Brain pericyte (primary cell): ENCODE measurements at regions not wholly inside any gene's neighbourhood (a gene's known extent, or its start where the extent isn't known, plus 50 kb on each side); places are given as distances from the start of the nearest gene placed in this dataset.
"Not testable (repeated sequence)": the region's sequence is repeated elsewhere in the genome, so short reads cannot be mapped to it uniquely, and the experiment has no call there.

Experiments
- DNase-seq: peaks from one replicate; pipeline ENCODE4 v3.0.0-alpha.2; 2012; ENCODE audit warnings: low read depth, low spot score

DNA sequence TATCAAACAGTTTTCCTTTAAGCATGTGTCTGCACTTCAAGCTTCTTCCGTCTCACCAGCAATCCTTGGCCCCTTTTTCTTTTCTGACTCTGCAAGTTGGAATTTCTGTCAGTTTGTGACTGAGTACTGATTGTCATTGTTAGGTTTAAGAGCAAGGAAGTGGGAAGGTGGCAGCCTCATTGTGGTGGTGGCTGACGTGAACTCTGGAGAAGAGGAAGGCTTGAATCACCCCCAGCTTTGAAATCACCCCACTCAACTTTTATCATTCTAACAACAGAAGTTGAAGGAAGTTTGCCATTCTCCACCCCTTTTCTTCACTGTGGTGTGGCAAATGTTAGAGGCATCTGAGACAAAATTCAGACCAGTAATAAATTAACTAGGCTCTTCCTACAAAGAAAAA, 231.6 kb upstream of the AGTR1 start:
- no peak for DNase-seq

- DNase-seq: no peak
These were observed 230.5 kb upstream of the AGTR1 start for GRCh38 chr3:148466980-148467740.

GRCh38 chr3:148477375-148477774, 220.3 kb upstream of the AGTR1 start:
- no peak for DNase-seq

DNA sequence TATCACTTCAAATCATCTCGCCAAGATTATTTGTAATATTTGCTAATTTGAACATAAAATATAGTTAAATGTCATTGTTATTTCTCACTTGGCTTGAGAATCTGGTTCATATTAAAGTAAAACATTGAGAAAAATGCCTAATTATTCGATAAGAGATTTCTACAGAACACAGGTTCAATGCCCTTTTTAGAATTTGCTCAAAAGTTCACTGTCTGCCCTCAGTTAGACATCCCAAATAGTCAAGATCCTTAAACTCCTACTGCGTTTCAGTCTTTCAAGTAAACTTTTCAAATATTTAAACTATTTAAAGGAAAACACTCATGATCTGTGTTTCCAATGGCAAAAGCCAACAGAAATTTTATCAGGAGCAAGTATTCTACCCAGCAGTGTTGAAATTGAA, 204.1 kb upstream of the AGTR1 start:
- DNase-seq: no peak

DNA sequence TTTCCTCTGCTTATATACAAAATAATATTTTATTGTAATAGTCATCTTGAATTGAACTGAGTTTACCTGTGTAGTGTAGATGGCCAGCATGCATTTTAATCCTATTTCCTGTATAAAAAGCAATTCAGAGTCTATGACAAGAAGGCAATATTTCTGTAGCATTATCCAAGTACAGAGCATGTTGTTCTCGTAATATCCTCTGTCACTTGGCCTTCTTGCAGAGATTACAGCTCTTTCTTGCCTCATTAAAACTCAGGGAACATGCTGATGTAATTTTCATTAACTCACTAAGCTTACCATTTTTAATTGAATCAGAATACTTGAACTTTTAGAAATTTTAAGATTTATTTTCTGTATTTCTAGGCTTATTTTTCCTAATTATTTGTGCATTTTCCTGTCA, 203.3 kb upstream of the AGTR1 start:
- DNase-seq: no peak

DNA sequence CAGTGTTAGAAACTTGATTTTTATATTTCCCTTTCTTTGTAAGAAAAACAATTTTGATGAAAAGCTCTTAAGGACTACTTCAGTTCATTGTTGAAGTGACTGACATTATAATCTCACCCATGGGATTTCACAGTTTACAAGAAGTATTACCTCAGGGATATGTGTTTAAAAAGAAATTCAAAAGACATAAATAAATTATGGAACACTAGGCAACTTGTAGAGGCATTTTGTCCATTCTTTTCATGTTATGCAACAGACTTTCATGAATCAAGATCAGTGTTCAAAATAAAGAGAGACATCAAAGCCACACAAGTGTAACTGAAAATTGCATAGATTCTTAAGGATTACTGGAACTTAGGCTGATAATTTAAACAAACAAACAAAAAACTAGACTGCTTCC, 196.8 kb upstream of the AGTR1 start:
- DNase-seq: no peak

- no peak for DNase-seq
These were observed 187.6 kb upstream of the AGTR1 start for GRCh38 chr3:148510116-148510515.

DNA sequence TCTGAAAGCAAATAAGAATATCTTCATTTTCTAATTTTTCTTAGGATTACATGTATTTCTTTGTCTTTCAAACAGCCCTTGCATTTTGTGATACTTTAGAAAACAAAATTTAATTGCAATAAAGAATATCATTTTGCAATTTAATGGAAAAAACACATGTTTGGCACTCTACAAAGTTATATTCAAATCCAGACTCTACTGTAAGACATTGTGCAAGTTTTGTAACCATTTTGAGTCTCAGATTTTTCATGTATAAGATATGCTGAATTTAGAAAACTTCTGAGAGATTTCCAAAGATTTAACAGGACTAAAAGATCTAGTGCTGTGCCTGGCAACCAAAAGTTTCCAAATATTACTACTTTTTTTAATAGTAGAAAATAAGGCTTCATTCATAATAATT, 187.1 kb upstream of the AGTR1 start:
- DNase-seq: no peak

DNA sequence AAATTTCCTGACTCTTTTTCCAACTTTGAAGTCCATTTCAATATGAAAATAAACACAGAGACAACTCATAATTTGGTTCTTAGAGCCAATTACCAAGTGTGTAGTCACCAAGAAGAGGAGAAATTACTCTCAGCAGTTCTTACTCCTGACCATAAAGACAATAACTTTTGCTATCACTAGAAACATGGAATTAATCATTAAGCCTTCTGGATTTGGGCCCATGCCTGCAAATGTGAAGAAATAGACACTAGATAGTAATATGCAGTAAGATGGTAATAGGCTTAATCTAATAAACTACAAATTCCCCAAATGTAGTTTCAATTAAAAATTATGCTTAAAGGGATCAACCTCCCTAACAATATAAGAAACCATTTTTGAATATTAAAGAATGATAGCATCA, 185.1 kb upstream of the AGTR1 start:
- DNase-seq: no peak

GRCh38 chr3:148513096-148513543, 184.6 kb upstream of the AGTR1 start:
- no peak for DNase-seq

DNA sequence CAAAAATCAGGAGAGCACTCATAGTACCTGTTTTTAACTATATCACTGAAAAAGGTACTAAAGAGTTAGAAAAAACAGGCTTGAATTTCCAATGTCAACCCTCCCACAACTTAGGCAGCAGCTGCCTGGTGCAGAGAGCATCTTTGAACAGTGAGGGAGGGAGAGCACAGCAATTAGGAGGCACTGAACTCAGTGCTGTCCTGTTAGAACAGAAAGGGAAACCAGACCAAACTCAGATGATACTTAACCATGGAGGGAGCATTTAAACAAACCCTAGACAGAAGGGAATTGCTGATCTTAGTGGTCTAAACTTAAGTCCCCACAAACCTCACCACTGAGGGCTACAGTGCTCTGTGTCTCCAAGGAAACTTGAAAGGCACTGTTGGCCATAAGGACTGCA, 179.2 kb upstream of the AGTR1 start:
- no peak for DNase-seq

GRCh38 chr3:148525621-148526020, 172.1 kb upstream of the AGTR1 start:
- DNase-seq: not testable (repeated sequence)

- DNase-seq: no peak
These were observed 169.7 kb upstream of the AGTR1 start for GRCh38 chr3:148528024-148528423.

- no peak for DNase-seq
These were observed 165.9 kb upstream of the AGTR1 start for GRCh38 chr3:148531836-148532235.

DNA sequence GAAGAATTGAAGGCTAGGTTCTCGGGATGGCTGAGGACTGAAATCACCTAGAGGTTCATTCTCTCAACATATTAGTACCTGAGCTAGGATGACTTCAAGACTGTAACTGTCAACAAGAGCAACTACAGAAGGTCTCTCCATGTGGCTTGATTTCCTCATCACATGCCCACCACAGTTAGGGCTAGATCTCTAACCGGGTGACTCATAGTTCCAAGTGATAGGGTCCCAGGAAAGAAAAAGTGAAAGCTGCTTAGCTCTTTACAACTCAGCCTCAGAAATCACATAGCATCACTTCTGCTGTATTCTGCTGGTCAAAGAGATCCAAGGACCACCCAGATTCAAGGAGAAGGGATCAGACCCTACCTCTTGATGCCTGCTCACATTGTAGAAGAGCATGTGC, 165.4 kb upstream of the AGTR1 start:
- no peak for DNase-seq

- DNase-seq: no peak
These were observed 164.9 kb upstream of the AGTR1 start for GRCh38 chr3:148532774-148533173.

- DNase-seq: no peak
These were observed 163.4 kb upstream of the AGTR1 start for GRCh38 chr3:148534089-148534988.

- no peak for DNase-seq
These were observed 162.7 kb upstream of the AGTR1 start for GRCh38 chr3:148535001-148535400.

DNA sequence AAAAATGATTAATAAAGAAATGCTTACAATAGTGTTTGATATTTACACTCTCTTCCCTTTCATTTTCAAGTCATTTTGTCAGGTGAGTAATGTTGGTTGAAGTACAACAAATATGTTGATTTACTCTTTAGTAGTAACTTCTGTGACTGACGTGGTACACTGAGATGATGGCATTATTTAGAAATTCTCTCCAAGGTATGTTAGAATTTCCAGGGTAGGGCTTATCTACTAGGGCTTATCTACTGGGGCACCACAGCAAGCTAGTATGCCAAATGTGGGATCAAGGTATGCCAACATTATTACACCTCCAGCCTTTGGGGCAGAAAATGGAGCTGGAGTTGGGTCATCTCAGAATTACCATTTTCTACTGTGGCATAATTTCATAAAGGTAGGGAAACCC, 157.4 kb upstream of the AGTR1 start:
- no peak for DNase-seq

GRCh38 chr3:148540851-148541250, 156.9 kb upstream of the AGTR1 start:
- no peak for DNase-seq

- no peak for DNase-seq
These were observed 150.7 kb upstream of the AGTR1 start for GRCh38 chr3:148546959-148547358.

- DNase-seq: no peak
These were observed 145.9 kb upstream of the AGTR1 start for GRCh38 chr3:148551767-148552260.

GRCh38 chr3:148554367-148554766, 143.3 kb upstream of the AGTR1 start:
- DNase-seq: no peak
